Neural crest cell (in vitro differentiated cells): ENCODE measurements at regions not wholly inside any gene's neighbourhood (a gene's known extent, or its start where the extent isn't known, plus 50 kb on each side); places are given as distances from the start of the nearest gene placed in this dataset.

Experiments used
- DNase-seq: peaks from one replicate; pipeline ENCODE4 v3.0.0; 2021; ENCODE audit warnings: low read depth, mixed read lengths, low spot score
- H3K27ac Mint-ChIP-seq: one replicate; pipeline ENCODE4 v1.8.0; 2021; ENCODE audit warnings: mild to moderate bottlenecking, mixed read lengths; ENCODE audit not compliant: unreplicated experiment
- H3K27me3 Mint-ChIP-seq: 2 replicates; pipeline ENCODE4 v1.8.0; 2021; ENCODE audit warnings: low read depth, mild to moderate bottlenecking, mixed read lengths
- H3K36me3 Mint-ChIP-seq: 2 replicates; pipeline ENCODE4 v1.8.0; 2021; ENCODE audit warnings: low read depth, mild to moderate bottlenecking, mixed read lengths
- H3K4me1 Mint-ChIP-seq: 2 replicates; pipeline ENCODE4 v1.8.0; 2021; ENCODE audit warnings: mixed read lengths
- H3K4me3 Mint-ChIP-seq: one replicate; pipeline ENCODE4 v1.8.0; 2021; ENCODE audit warnings: mild to moderate bottlenecking, mixed read lengths
- H3K9me3 Mint-ChIP-seq: 2 replicates; pipeline ENCODE4 v1.8.0; 2021; ENCODE audit warnings: mixed read lengths
- CTCF ChIP-seq: fragments of 200-600 bp; sonication (generic); conservative IDR thresholded peaks from 2 replicates; pipeline ENCODE4 v1.5.0; 2021; ENCODE audit warnings: antibody characterized with exemption, mild to moderate bottlenecking

- Mint-ChIP-seq H3K4me3 (no peak overlapping the region), H3K4me1 (peaks cover 10% of the 10 kb centered on the region), H3K36me3 (peaks cover 3% of the 10 kb centered on the region), H3K27me3 (no peaks in the 10 kb centered on the region), H3K27ac (no peak overlapping the region), H3K9me3 (peaks cover 5% of the 10 kb centered on the region)
- no peak for TF ChIP-seq CTCF
- no peak for DNase-seq
Observed at GRCh38 chr20:6953611-6954010, 186.1 kb downstream of the BMP2 start.

- no peak overlapping the region for H3K27ac Mint-ChIP-seq
- H3K27me3 Mint-ChIP-seq = no peaks in the 10 kb centered on the region
- H3K4me3 Mint-ChIP-seq = no peak overlapping the region
- no peak for TF ChIP-seq CTCF
- peaks cover 3% of the 10 kb centered on the region for H3K36me3 Mint-ChIP-seq
- H3K9me3 Mint-ChIP-seq = peaks cover 5% of the 10 kb centered on the region
- peaks cover 10% of the 10 kb centered on the region for H3K4me1 Mint-ChIP-seq
- DNase-seq = no peak
Observed at GRCh38 chr20:6954219-6954618, 186.7 kb downstream of the BMP2 start.

GRCh38 chr20:6956056-6956455 lies 188.6 kb downstream of the BMP2 start:
- Mint-ChIP-seq H3K4me1 (peaks cover 10% of the 10 kb centered on the region), H3K27me3 (no peaks in the 10 kb centered on the region), H3K36me3 (peaks cover 3% of the 10 kb centered on the region), H3K27ac (no peak overlapping the region), H3K9me3 (peaks cover 5% of the 10 kb centered on the region), H3K4me3 (no peak overlapping the region)
- no peak for DNase-seq
- TF ChIP-seq CTCF = no peak

GRCh38 chr20:6956574-6956973 lies 189.1 kb downstream of the BMP2 start:
- no peak for DNase-seq
- H3K36me3 Mint-ChIP-seq = peaks cover 3% of the 10 kb centered on the region
- H3K27me3 Mint-ChIP-seq = no peaks in the 10 kb centered on the region
- TF ChIP-seq CTCF = no peak
- H3K4me1 Mint-ChIP-seq = peaks cover 10% of the 10 kb centered on the region
- H3K9me3 Mint-ChIP-seq = peaks cover 5% of the 10 kb centered on the region
- H3K27ac Mint-ChIP-seq = no peak overlapping the region
- H3K4me3 Mint-ChIP-seq = no peak overlapping the region

GRCh38 chr20:6959900-6960312 lies 192.4 kb downstream of the BMP2 start:
- Mint-ChIP-seq H3K4me1 (peaks cover 1% of the 10 kb centered on the region), H3K4me3 (no peak overlapping the region), H3K27ac (no peak overlapping the region), H3K9me3 (no peaks in the 10 kb centered on the region), H3K27me3 (no peaks in the 10 kb centered on the region), H3K36me3 (no peaks in the 10 kb centered on the region)
- DNase-seq = no peak
- TF ChIP-seq CTCF = no peak

- no peak for DNase-seq
- peaks cover 2% of the 10 kb centered on the region for H3K9me3 Mint-ChIP-seq
- no peak for TF ChIP-seq CTCF
- no peak overlapping the region for H3K4me3 Mint-ChIP-seq
- no peaks in the 10 kb centered on the region for H3K36me3 Mint-ChIP-seq
- no peaks in the 10 kb centered on the region for H3K4me1 Mint-ChIP-seq
- no peak overlapping the region for H3K27ac Mint-ChIP-seq
- no peaks in the 10 kb centered on the region for H3K27me3 Mint-ChIP-seq
Observed at GRCh38 chr20:6966721-6967120, 199.2 kb downstream of the BMP2 start.
